Astrocyte of the spinal cord (primary cell): ENCODE measurements at regions not wholly inside any gene's neighbourhood (a gene's known extent, or its start where the extent isn't known, plus 50 kb on each side); places are given as distances from the start of the nearest gene placed in this dataset.
"Not testable (repeated sequence)": the region's sequence is repeated elsewhere in the genome, so short reads cannot be mapped to it uniquely, and the experiment has no call there.

Experiments used
- DNase-seq: peaks from one replicate; pipeline ENCODE4 v3.0.0; 2011; ENCODE audit warnings: low read depth, low spot score
- H3K4me3 ChIP-seq: 2 replicates; pipeline ENCODE4 v1.5.1; 2011; ENCODE audit warnings: low read depth, mild to moderate bottlenecking, low read length, moderate library complexity
- in situ Hi-C: cut with HindIII; loops from 2 replicates; pipeline ENCODE4 v1.10.0; 2017; ENCODE audit warnings: low sequenced_read_pairs
- TF ChIP-seq, protein P1 (sequence below): IDR thresholded peaks from 2 replicates; pipeline ENCODE4 v1.5.1; 2012; ENCODE audit warnings: low read depth, mild to moderate bottlenecking, low read length, inconsistent platforms

DNA sequence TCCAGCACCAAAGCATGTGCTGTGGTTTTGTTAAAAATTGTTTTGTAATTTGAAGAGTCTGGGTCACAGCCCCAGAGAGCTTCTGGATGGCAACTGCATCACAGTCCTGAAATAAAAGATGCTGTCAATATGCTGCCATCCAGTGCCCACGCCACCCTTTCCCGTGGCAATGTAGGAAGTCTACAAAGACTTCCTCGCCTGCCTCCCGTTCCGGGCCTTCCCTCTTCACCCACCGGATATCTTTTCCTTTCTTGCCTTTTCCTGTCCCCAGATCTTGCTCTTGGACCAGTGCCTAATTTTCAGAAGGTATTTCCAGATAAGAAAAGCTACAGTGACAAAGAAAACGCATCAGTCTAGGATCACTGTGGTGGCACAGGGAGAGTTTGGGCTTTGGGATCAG lies 85.3 kb upstream of the RNU6-1 start:
- in situ Hi-C loops, result no loop called here
- TF ChIP-seq, protein P1, sequence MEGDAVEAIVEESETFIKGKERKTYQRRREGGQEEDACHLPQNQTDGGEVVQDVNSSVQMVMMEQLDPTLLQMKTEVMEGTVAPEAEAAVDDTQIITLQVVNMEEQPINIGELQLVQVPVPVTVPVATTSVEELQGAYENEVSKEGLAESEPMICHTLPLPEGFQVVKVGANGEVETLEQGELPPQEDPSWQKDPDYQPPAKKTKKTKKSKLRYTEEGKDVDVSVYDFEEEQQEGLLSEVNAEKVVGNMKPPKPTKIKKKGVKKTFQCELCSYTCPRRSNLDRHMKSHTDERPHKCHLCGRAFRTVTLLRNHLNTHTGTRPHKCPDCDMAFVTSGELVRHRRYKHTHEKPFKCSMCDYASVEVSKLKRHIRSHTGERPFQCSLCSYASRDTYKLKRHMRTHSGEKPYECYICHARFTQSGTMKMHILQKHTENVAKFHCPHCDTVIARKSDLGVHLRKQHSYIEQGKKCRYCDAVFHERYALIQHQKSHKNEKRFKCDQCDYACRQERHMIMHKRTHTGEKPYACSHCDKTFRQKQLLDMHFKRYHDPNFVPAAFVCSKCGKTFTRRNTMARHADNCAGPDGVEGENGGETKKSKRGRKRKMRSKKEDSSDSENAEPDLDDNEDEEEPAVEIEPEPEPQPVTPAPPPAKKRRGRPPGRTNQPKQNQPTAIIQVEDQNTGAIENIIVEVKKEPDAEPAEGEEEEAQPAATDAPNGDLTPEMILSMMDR, result no peak
- H3K4me3 ChIP-seq, result no peak overlapping the region
- no peak for DNase-seq

GRCh38 chr15:67927501-67928168 lies 87.8 kb upstream of the RNU6-1 start:
- in situ Hi-C loops, result no loop called here
- TF ChIP-seq, protein P1, result no peak
- DNase-seq, result peak; percentile 90
- H3K4me3 ChIP-seq, result no peak overlapping the region

- no peak for DNase-seq
- TF ChIP-seq, protein P1, result no peak
- in situ Hi-C loops, result no loop called here
These were observed 88.8 kb upstream of the RNU6-1 start for GRCh38 chr15:67928666-67929065.

GRCh38 chr15:67930720-67931119 lies 90.9 kb upstream of the RNU6-1 start:
- H3K4me3 ChIP-seq, result no peak overlapping the region
- in situ Hi-C loops, result no loop called here
- no peak for DNase-seq
- TF ChIP-seq, protein P1, result no peak

More at GRCh38 chr15:67928666-67929065, 88.8 kb upstream of the RNU6-1 start:
- H3K4me3 ChIP-seq, result no peak overlapping the region

DNA sequence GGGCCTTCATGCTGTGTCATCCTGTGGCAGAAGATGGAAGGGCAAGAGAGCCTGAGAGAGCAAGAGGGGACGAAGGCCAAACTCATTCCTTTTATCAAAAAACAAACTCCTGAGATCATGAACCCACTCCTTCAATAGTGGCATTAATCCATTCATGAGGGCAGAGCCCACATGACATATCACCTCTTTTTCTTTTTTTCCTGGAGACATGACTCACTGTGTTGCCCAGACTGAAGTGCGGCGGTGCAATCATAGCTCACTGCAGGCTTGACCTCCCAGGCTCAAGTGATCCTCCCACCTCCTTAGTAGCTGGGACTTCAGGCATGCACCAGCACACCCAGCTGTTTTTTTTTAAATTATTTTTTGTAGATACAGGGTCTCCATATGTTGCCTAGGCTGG lies 92.0 kb upstream of the RNU6-1 start:
- in situ Hi-C loops, result no loop called here
- DNase-seq, result no peak
- H3K4me3 ChIP-seq, result no peak overlapping the region
- TF ChIP-seq, protein P1, result no peak

- in situ Hi-C loops, H3K4me3 ChIP-seq, DNase-seq: not testable (repeated sequence)
These were observed 94.3 kb upstream of the RNU6-1 start for GRCh38 chr15:67934126-67934525.

DNA sequence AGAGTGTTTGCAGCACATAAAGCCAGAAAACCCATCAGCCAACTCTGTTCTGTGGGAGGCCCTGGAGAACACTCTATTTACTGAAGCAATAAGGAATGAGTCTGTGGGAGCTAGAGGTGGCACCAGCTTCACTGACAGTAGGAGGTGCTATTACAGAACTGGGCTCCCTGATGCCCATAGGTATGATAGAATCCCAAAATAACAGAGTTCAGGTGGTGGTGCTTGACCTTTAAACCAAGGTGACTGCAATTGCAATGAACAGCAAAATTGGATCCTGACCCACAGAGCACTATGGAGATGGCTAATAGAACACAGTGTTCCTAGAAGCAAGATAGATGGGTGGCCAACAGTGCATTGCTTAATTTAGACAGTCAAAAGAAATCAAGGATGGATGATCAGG lies 95.4 kb upstream of the RNU6-1 start:
- DNase-seq, result no peak
- H3K4me3 ChIP-seq, result no peak overlapping the region
- TF ChIP-seq, protein P1, result no peak
- in situ Hi-C loops, result no loop called here
